GM21737 (cell line): ENCODE measurements at regions not wholly inside any gene's neighbourhood (a gene's known extent, or its start where the extent isn't known, plus 50 kb on each side); places are given as distances from the start of the nearest gene placed in this dataset.
"Not testable (repeated sequence)": the region's sequence is repeated elsewhere in the genome, so short reads cannot be mapped to it uniquely, and the experiment has no call there.

Experiments used
- ATAC-seq: cut with Tn5 transposase; IDR thresholded peaks from one replicate; pipeline ENCODE4 v1.9.1; 2021; ENCODE audit warnings: mild to moderate bottlenecking, moderate library complexity; ENCODE audit not compliant: unreplicated experiment

GRCh38 chr5:13108265-13108664 is 836.2 kb downstream of the DNAH5 start:
- ATAC-seq = no peak

GRCh38 chr5:13107537-13107936 is 837.0 kb downstream of the DNAH5 start:
- ATAC-seq = no peak

GRCh38 chr5:13081116-13081515 is 863.4 kb downstream of the DNAH5 start:
- no peak for ATAC-seq

GRCh38 chr5:13072936-13073335 is 871.6 kb downstream of the DNAH5 start:
- ATAC-seq = not testable (repeated sequence)

- no peak for ATAC-seq
Observed at GRCh38 chr5:13063088-13063487, 881.4 kb downstream of the DNAH5 start.

GRCh38 chr5:13045897-13046551 is 898.5 kb downstream of the DNAH5 start:
- ATAC-seq = no peak

- ATAC-seq = no peak
Observed at GRCh38 chr5:13034061-13034460, 910.4 kb downstream of the DNAH5 start.

- ATAC-seq = no peak
Observed at GRCh38 chr5:13029211-13029610, 915.3 kb downstream of the DNAH5 start.

- no peak for ATAC-seq
Observed at GRCh38 chr5:13027874-13028273, 916.6 kb downstream of the DNAH5 start.

- no peak for ATAC-seq
Observed at GRCh38 chr5:13019729-13020128, 924.8 kb downstream of the DNAH5 start.

GRCh38 chr5:13003457-13003856 is 941.0 kb downstream of the DNAH5 start:
- no peak for ATAC-seq

GRCh38 chr5:12999667-13000066 is 944.8 kb downstream of the DNAH5 start:
- no peak for ATAC-seq

- ATAC-seq = no peak
Observed at GRCh38 chr5:12985142-12985541, 959.3 kb downstream of the DNAH5 start.

- ATAC-seq = no peak
Observed at GRCh38 chr5:12974856-12975255, 969.6 kb downstream of the DNAH5 start.

- no peak for ATAC-seq
Observed at GRCh38 chr5:12965804-12966203, 978.7 kb downstream of the DNAH5 start.

- ATAC-seq = no peak
Observed at GRCh38 chr5:12959713-12960112, 984.8 kb downstream of the DNAH5 start.

GRCh38 chr5:12952409-12952808 is 992.1 kb downstream of the DNAH5 start:
- ATAC-seq = no peak

- no peak for ATAC-seq
Observed at GRCh38 chr5:12951846-12952245, 992.6 kb downstream of the DNAH5 start.

GRCh38 chr5:12947379-12947778 is 997.1 kb downstream of the DNAH5 start:
- ATAC-seq = no peak

GRCh38 chr5:12945477-12945876 is 999.0 kb downstream of the DNAH5 start:
- not testable (repeated sequence) for ATAC-seq

GRCh38 chr5:12936221-12936620 is 1008.3 kb downstream of the DNAH5 start:
- no peak for ATAC-seq

GRCh38 chr5:12934722-12935121 is 1009.8 kb downstream of the DNAH5 start:
- no peak for ATAC-seq

- ATAC-seq = no peak
Observed at GRCh38 chr5:12920527-12920926, 1016.3 kb upstream of the CTNND2 start.
